ENCODE measurements at regions not wholly inside any gene's neighbourhood (a gene's known extent, or its start where the extent isn't known, plus 50 kb on each side); places are given as distances from the start of the nearest gene placed in this dataset.

DNA sequence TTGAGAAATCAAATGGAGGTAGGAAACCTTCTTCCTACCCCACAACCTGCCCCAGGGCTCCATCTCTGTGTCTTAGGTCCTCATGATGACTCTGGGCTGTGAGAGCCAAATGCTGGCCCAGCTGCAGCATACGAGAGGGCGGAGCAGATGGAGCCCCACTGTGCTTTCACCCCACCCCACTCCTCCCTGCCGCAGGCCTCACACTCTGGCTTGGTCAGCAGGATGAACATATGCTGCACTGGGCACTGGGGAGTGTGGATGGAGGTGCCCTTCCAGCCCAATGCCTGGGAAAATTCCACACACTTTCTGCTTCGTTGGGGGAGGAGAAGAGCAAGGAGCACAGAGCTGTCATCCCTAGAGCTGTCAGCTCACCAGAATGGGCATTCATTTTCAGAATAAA lies 271.6 kb upstream of the CADM1 start:
- TF ChIP-seq POLR2A (IDR thresholded peaks at IDR 0.05) = no peak
- TF ChIP-seq, protein P1, sequence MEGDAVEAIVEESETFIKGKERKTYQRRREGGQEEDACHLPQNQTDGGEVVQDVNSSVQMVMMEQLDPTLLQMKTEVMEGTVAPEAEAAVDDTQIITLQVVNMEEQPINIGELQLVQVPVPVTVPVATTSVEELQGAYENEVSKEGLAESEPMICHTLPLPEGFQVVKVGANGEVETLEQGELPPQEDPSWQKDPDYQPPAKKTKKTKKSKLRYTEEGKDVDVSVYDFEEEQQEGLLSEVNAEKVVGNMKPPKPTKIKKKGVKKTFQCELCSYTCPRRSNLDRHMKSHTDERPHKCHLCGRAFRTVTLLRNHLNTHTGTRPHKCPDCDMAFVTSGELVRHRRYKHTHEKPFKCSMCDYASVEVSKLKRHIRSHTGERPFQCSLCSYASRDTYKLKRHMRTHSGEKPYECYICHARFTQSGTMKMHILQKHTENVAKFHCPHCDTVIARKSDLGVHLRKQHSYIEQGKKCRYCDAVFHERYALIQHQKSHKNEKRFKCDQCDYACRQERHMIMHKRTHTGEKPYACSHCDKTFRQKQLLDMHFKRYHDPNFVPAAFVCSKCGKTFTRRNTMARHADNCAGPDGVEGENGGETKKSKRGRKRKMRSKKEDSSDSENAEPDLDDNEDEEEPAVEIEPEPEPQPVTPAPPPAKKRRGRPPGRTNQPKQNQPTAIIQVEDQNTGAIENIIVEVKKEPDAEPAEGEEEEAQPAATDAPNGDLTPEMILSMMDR (IDR thresholded peaks at IDR 0.05) = no peak
- Histone ChIP-seq H3K9me3 (no peaks in the 10 kb centered on the region), H3K27me3 (no peaks in the 10 kb centered on the region), H3K36me3 (no peaks in the 10 kb centered on the region), H3K27ac (no peak overlapping the region), H3K4me1 (no peaks in the 10 kb centered on the region), H3K4me3 (no peak overlapping the region)
- intact Hi-C loops (cut with DNase I) = no loop called here
- DNase-seq (ENCODE audit: extremely low spot score in 2 of 2) = no peak

DNA sequence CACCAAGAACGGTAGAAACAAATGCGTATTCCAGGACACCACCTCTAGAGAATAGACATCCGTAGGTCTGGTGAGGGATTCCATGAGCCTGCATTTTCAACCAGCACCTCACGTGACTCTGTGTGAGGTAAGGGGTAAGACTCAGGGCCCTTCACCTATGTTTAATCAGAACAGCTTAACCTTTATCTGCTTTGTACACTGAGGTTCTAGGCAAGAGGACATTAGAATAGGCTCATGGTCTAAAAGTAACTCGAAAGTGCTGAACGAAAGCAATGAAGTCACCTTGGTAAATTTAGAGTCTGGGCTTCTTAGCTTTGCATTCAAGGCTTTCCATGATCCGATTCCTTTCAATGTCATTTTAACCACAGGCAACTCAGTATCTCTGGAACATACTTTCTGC lies 270.5 kb upstream of the CADM1 start:
- intact Hi-C loops (cut with DNase I) = no loop called here
- TF ChIP-seq POLR2A (IDR thresholded peaks at IDR 0.05) (no peak), POLR2AphosphoS5 (IDR thresholded peaks at IDR 0.05; ENCODE audit: insufficient read depth in 1 of 2, low read depth in 1 of 2) (no peak)
- TF ChIP-seq, protein P1 (IDR thresholded peaks at IDR 0.05) = no peak
- DNase-seq (ENCODE audit: extremely low spot score in 2 of 2) = no peak
- no peaks in the 10 kb centered on the region for H3K27me3 ChIP-seq
- H3K36me3 ChIP-seq = no peaks in the 10 kb centered on the region
- no peak overlapping the region for H3K27ac ChIP-seq
- no peak overlapping the region for H3K4me3 ChIP-seq
- H3K9me3 ChIP-seq = no peaks in the 10 kb centered on the region
- no peaks in the 10 kb centered on the region for H3K4me1 ChIP-seq

DNA sequence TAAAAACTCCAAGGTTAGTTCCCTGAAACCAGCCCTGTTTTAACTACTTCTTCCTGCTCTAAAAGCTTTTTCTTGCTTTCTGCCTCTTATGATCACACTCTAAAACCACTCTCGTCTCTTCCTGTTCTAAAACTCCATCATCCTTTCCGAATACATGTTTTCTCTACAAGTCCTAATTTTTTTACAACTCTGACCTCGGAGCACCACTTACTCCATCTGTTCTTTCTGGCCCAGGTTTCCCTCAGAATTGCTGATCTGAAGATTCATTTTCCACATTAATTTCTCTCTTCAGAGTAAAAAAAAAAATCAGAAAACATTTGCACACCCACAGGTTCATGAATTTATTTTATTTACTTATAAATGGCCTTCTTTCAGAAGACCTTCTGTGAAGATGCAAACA lies 265.7 kb upstream of the CADM1 start:
- Histone ChIP-seq H3K27ac (no peak overlapping the region), H3K4me3 (no peak overlapping the region), H3K9me3 (no peaks in the 10 kb centered on the region), H3K36me3 (no peaks in the 10 kb centered on the region), H3K4me1 (no peaks in the 10 kb centered on the region), H3K27me3 (no peaks in the 10 kb centered on the region)
- no peak for DNase-seq (ENCODE audit: extremely low spot score in 2 of 2)
- intact Hi-C loops (cut with DNase I) = no loop called here
- TF ChIP-seq, protein P1 (IDR thresholded peaks at IDR 0.05) = no peak
- TF ChIP-seq POLR2A (IDR thresholded peaks at IDR 0.05) = no peak
- no peak for TF ChIP-seq POLR2AphosphoS5 (IDR thresholded peaks at IDR 0.05; ENCODE audit: insufficient read depth in 1 of 2, low read depth in 1 of 2)

DNA sequence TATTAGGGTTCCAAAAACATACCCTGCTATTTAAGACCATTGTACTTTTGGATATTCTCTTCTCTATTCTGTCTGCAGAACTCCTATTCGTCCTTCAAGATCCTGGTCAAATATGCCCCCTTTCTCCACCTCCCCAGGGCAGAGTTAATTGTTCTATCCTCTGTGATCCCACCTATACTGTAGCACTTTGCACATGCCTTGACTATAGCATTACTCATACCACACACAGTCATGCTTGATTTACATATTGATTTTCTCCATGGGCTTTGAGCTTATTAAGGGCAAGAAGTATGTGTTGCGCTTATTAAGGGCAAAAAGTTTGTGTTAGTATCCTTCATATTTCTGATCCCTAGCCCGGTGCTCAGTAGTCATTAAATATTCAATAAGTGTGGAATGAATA lies 263.7 kb upstream of the CADM1 start:
- Histone ChIP-seq H3K4me3 (no peak overlapping the region), H3K4me1 (no peaks in the 10 kb centered on the region), H3K9me3 (no peaks in the 10 kb centered on the region), H3K27ac (no peak overlapping the region), H3K36me3 (no peaks in the 10 kb centered on the region), H3K27me3 (no peaks in the 10 kb centered on the region)
- TF ChIP-seq, protein P1 (IDR thresholded peaks at IDR 0.05) = no peak
- TF ChIP-seq POLR2A (IDR thresholded peaks at IDR 0.05) = no peak
- no peak for TF ChIP-seq POLR2AphosphoS5 (IDR thresholded peaks at IDR 0.05; ENCODE audit: insufficient read depth in 1 of 2, low read depth in 1 of 2)
- no peak for DNase-seq (ENCODE audit: extremely low spot score in 2 of 2)
- intact Hi-C loops (cut with DNase I) = no loop called here

DNA sequence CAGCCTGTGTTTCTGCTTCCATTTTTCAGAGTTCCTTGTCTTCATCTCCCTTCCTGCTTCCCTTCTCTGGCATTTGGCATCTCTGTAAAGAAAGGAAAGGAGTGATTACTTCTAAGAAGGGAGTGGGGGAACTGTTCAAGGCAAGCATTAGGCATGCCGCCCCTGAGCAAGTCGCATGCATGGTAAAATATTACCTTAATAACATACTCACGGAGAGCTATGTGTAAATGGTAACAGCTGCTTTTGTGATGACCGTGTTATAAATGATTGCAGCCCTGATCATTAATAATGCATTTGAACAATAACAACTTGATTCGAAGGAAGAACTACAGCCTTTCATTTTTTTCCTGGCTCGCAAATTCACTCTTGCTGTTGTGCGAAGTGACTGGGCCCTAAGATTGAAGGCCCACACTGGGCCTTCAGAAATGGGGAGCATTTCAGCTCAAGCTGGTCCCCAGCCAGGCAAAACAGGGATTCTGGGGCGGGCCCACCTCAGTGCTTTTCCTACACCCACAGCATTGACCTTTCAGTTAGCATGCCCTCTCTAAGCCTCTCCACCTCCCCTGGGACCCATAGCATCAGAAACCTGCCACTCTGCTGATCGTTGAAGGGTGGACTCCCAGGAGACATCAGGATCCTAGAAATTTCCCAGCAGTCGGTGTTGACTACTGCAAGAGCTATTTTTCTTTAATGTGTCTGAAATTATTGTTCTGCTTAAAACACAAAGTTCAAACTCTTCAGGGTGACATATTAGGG lies 263.0 kb upstream of the CADM1 start:
- intact Hi-C loops (cut with DNase I) = no loop called here
- TF ChIP-seq POLR2AphosphoS5 (IDR thresholded peaks at IDR 0.05; ENCODE audit: insufficient read depth in 1 of 2, low read depth in 1 of 2) (no peak), POLR2A (IDR thresholded peaks at IDR 0.05) (no peak)
- TF ChIP-seq, protein P1 (IDR thresholded peaks at IDR 0.05) = no peak
- Histone ChIP-seq H3K27ac (no peak overlapping the region), H3K4me3 (no peak overlapping the region), H3K27me3 (no peaks in the 10 kb centered on the region), H3K4me1 (no peaks in the 10 kb centered on the region), H3K36me3 (no peaks in the 10 kb centered on the region), H3K9me3 (no peaks in the 10 kb centered on the region)
- DNase-seq (ENCODE audit: extremely low spot score in 2 of 2) = no peak
